ENCODE measurements at regions not wholly inside any gene's neighbourhood (a gene's known extent, or its start where the extent isn't known, plus 50 kb on each side); places are given as distances from the start of the nearest gene placed in this dataset.
"Not testable (repeated sequence)": the region's sequence is repeated elsewhere in the genome, so short reads cannot be mapped to it uniquely, and the experiment has no call there.

DNA sequence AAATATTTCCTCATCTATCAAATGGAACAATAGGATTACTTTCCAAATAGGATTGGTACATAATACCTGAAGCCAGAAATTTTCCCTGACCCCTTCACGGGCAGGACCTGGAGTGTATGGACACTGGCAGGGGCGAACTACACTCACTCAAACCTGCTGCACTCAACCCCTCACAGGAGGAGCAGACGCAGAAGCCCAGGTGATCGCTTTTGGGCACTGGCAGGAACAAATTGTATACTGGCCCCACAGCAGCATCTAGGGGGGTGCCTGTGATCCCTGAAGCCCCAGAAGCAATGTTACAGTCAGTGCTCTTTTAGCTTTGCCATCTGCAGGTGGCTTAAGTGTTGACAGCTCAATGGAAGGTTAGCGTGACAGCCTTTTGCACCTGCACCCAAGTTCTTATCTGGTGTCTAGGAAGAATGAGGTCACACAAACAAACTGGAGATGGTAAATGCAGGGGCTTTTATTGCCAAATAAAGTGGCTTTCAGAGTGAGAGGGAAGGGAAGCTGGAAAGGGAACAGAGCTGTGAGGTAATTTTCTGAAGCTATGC, 199.2 kb upstream of the NEGR1 start:
- no peak for DNase-seq

DNA sequence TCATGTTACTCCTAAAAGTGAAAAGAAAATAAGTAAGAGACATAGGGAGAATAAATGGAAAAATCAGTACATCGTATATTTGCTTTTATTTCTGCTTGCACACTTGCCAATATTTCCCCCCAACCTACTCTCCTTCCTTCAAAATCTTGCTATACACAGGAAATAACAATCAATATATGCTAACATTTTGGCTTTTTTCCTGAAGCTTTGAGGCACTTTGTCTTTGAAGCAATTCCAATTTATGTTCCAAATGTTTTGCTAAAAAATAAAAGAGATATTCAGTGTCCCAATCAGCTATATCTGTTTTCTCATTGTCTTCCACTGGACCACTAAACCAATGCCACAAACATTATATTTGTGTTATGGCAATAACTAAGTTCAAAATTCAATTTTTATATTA, 184.0 kb upstream of the NEGR1 start:
- DNase-seq: no peak

DNA sequence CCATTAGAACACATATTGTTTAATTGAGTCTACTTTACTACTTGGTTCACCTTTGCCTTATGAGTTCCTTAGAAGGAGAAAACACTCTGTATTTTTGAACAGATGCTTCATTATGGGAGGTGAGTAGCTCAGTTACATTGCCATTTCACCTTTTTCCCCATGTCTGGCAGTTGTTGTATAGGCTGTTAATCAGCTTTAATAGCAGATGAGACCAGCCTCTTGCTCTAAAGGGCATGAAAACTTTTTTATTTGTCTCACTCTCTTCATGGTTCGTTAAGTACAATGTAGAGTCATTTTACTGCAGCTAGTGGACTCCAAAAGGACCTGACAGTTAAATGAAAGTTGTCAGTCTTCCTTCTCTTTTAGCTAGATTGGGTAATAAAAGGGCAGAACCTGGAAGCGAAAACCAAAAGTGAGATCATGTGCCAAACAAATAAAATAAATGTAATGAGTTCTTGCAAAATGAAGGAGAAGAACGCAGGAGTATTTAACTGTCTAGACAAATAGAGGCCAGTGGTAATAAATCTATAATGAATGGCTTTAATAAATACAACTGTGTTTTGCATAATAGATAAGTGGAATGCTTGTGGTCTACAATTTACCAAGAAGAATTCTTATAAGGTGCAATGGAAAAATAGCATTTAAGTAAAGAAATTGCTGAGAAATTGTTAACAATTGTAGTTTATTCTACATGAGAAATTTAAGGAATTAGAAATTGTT, 180.0 kb upstream of the NEGR1 start:
- DNase-seq: no peak

DNA sequence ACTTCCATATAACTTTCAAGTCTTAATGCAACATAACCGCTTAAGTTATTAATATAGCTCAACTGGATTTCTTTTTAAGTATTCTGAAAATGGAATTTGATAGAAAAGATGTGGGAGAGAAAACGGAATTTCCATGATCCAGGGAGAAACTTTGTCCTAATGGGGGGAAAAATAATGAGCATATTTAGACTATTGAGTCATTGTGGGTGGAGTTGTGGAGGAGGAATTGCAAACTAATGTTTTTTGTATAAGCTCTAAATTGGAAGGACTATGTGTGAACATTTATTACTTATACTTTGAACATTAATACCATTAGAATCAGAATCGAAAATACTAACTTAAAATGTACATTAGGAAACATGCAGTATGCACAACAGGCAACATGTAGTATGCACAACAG, 159.9 kb upstream of the NEGR1 start:
- no peak for DNase-seq

DNA sequence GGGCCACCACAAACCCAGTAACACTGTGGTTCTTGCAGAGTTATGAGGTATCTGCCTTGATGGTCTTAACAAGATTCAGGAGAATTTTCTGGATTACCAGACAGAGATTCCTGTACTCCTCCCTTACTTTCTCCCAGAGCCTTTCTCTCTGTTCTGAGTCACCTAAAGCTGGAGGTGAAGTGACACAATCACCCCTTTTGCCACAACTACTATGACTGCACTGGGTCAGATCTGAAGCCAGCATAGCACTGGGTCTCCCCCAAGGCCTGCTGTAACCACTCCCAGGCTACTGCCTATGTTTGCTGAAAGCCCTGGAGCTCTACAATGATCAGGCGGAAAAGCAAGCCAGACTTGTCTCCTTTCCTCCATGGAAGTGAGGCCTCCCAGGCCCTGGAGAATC, 156.7 kb upstream of the NEGR1 start:
- DNase-seq: no peak

DNA sequence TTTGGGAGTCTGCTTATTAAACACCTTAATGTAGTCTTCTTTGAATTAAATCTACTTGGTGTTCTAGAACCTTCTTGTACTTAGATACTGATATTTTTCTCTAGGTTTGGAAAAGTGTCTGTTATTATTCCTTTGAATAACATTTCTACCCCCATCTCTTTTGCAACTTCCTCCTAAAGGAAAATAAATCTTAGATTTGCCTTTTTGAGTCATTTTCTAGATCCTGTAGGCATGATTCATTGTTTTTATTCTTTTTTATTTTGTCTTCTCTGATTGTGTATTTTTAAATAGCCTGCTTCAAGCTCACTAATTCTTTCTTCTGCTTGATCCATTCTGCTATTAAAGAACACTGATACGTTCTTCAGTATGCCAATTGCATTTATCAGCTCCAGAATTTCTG, 155.9 kb upstream of the NEGR1 start:
- no peak for DNase-seq

DNA sequence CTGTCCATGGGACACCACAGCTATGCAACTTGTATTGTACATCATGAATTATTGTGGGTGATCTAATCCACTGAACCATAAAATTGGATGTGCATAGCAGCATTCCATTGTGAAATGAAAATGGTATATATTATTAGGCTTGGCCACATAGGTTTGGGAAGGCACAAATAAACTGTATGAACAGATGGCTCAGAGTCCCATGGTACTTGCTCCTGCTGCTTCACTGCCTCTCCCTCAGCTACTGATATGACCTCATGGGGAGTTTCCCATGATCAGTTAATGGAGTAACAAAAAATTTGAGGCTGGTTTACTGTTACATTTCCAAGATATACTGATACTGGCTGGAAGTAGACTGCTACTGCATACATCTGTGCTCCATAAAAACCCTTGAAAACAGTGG, 152.7 kb upstream of the NEGR1 start:
- no peak for DNase-seq

DNA sequence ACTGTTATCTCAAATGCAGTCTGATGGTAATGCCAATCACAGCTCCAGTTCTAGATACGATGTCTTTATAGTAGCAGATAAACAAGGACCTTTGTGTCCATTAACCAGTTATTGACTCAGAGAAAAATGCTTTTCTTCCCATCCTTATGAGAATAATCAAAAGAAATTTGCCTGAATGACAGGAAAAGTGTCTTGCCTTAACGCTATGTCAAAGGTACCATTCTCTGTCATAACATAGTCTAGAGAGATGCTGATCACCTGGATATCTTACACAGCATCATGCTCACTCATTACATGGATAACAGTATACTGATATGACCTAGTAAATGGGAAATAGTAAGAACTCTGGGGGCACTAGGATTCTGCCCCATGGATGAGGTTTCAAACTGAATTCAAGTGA, 151.7 kb upstream of the NEGR1 start:
- DNase-seq: no peak

DNA sequence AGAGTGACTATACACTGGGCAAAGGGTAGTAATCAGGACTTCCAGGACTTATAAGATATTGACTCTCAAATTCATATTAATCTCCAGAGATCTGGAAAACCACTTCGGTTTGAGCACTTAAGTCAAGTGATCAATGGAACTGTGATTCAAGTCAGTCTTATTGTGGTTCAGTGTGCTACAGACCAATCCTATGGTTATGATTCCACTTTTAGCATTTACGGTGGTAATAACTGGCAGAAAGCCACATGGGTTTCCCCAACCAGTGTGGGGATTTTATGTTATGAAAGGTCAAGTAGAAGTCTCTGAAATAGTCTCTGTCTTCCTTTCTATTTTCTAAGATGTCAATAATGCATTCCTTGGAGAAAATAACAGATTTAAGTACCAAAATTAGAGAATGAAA, 151.3 kb upstream of the NEGR1 start:
- DNase-seq: no peak

DNA sequence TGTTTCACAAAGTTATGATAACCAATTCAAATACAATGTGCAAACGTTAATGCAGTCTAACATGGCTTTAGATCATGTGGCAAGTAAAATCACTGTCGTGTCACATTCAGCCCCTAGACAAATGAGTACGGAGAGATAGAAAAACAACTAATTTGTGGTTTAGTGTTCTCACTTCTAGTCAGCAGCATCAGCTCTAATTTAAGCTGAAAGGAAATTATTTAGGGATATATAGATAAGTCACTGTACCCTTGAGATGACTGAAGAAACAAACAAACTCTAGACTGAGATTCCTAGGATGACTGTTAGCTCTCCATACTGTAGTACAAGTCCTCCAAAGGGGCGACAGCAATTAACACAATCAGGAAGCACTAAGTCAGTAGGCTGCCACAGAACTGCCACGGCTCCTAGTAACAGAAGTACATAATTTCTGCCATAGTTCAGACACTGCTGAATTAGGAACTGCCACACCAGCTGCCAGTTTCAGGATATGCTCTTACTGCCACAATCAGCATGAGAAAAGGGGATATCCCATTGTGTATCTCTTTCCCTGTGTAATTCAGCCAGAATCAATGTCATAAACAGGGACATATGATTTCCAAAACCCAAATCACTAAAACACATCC, 150.4 kb upstream of the NEGR1 start:
- DNase-seq: no peak

DNA sequence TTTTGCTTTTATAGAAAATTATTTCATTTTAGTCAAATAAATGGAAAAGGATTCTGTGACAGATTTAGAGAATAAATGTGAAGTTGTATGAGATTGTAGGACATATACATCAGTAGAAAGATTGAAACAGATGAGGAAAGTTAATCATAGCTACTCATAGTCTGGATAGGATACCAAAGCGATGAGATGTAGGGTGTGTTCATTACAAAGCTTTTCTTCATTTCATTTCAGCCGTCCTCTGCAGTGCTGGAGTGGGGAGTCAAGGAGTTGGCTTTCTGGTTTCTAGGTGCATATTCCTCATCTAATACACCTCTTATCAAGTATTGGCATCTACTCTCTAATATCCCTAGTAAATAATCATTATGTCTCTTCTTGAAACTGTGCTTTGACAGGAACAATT, 149.5 kb upstream of the NEGR1 start:
- no peak for DNase-seq

DNA sequence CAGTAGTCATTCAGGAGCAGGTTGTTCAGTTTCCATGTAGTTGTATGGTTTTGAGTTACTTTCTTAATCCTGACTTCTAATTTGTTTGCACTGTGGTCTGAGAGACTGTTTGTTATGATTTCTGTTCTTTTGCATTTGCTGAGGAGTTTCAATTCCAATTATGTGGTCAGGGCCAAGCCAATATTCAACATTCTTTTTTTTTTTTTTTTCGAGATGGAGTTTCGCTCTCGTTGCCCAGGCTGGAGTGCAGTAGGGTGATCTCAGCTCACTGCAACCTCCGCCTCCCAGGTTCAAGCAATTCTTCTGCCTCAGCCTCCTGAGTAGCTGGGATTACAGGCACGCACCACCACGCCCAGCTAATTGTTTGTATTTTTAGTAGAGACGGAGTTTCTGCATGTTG, 145.9 kb upstream of the NEGR1 start:
- not testable (repeated sequence) for DNase-seq

DNA sequence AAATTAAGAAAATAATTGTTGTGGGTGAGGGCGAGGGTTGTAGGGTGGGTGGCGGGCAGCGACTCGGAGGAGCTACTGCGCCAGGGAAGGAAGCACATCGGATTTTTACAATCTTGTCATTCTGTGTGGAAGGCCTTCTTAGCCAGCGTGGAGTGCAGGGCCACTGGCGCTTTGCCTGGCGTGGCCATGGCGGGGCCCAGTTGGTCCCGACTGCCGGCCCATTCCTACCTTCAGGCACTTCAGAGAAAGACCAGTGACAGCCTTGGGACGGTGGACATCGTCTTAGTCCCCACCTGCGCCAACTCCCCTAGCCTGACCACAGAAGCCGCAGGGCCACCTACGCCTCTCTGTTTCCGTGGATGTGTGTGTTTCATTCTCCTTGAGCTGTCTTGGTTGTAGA, 136.9 kb upstream of the NEGR1 start:
- DNase-seq: no peak

DNA sequence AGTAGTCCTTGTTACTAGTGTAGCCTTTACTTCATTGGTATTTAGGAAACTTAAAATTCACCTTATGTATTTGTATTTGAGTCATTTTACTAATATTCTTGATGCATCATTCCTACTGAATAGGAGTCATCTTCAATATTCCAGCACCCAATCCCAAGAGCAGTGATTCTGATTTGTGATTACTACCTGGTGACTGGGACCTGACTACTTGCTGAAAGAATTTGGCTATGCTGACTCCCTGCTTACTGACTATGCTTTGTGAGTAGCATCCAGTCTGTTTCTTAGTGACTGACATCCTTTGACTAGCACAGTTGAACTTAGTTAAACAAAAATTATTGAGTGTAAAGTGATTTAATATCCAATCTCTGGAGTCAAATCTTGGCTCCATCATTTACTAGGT, 129.9 kb upstream of the NEGR1 start:
- DNase-seq: no peak

DNA sequence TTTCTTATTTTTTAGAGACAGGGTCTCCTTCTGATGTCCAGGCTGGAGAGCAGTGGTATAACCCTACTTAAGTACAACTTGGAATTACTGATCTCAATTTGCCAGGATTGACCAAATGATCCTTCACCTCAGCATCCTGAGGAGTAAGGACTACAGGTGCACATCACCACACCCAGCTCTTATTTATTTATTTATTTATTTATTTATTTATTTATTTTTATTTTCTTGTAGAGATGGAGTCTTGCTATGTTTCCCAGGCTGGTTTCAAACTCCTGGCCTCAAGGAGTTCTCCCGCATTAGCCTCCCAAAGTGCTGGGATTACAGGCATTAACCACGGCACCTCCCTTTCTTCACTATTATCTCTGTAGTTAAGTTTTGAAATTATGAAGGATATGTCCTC, 117.5 kb upstream of the NEGR1 start:
- no peak for DNase-seq

DNA sequence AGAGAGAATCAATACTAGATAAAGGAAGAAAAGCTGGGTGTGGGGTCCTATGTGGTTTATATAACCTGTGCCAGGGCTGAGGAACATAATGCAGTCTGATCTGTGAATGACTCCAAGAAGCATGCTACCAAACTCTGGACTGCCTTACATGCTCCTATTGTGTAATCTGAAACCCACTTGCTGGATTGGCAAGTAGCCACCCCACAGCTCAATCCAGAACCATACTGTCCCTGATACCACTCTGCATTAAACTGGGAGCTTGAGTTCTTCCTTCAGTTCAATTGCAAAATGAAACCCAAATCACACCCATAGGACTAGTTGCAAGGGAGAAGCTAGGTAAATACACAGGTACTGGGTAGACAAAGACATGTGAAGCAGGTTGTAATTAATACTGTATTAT, 115.4 kb upstream of the NEGR1 start:
- DNase-seq: no peak

DNA sequence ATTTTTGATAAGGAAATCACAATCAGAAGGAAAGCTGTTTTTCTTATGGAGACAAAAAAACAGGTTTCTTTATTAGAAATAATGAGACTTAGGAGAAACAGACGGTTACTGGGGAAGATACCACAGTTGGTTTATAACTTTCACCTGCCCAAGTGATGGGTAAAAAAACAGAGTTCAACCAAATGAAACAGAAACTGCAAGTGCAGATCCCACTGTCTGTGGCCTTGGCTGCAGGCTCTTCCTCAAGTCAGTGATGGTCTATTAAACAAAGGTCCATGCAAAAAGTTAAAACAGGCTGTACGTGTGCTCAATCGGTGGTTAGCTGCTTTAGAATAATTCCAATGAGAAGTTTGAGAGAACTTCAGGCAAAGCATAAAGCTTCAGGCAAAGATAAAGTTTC, 112.1 kb upstream of the NEGR1 start:
- DNase-seq: no peak

DNA sequence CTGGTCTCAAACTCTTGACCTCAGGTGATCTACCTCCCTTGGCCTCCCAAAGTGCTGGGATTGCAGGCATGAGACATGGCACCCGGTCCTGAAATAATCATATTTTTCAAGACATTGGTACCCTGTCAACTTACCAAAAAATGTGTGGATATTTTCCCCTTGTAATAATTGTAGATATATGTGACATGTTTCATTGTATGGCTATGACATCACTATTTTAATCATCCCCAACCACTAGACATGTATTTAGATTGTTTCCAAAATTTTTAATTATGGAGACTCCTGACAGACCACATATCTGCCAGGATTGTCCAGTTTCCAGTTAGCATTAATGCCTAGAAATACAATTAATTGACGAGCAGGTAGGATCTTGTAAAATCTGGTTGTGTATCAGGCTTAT, 96.7 kb upstream of the NEGR1 start:
- DNase-seq: no peak

DNA sequence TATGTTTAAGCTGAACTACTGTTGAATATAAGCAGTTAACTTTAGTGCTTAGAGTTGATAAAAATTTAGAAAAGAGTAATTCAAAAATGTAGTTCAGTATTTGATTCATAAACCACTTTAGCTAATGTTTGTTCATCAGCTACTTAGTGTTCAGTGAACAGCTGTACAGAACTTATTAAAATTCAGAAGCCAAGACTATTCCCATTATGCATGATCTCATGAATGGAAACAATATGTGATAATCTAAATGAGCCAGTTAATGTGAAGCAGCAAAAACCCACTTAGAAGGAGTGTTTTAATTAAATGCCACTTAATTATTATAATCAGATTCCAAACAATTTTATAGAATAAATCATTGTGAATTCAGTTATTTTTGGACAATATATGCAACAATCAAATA, 92.9 kb upstream of the NEGR1 start:
- no peak for DNase-seq

DNA sequence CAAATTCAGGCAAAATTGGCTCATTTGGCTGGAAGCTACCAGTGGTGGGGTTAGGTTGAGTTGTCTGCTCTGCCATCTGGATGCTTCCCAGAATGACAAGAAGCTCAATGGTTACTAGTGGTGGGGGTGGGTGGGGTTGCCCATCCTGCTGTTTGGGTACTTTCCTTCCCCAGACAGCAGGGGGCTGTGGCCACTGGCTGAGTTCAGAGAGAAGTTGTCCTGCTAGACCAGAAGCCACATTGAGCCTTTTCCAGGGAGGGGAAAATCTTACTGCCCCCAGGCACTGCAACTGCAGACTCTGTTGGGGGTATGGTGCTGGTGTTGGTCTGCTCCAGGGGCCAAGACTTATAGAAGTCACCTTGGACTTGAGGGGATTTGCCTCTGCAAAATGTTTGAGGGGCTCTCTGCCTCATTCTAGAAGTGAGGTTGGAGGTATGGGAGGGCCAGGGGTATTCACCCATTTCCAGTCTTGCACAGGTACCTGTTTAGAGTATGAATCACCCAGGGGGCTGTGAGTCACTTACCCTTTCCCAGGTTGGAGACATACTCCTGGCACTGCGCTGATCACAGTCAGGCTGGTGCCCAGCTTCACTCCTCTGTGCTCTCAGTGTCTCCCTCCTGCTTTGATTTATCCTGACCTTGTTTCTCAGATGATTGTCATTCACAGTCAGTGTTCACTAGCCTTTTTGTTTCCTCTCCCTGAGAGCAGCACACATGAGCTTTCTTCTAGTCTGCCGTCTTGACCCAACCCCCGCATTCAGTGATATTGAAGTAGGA, 89.1 kb upstream of the NEGR1 start:
- DNase-seq: no peak

DNA sequence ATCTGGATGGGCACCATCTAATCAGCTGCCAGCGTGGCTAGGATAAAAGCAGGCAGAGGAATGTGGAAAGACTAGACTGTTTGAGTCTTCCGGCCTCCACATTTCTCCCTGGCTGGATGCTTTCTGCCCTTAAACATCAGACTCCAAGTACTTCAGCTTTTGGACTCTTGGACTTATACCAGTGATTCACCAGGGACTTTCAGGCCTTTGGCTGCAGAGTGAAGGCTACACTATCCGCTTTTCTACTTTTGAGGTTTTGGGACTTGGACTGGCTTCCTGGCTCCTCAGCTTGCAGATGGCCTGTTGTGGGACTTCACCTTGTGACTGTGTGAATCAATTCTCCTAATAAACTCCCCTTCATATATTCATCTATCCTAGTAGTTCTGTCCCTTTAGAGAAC, 88.5 kb upstream of the NEGR1 start:
- DNase-seq: not testable (repeated sequence)

DNA sequence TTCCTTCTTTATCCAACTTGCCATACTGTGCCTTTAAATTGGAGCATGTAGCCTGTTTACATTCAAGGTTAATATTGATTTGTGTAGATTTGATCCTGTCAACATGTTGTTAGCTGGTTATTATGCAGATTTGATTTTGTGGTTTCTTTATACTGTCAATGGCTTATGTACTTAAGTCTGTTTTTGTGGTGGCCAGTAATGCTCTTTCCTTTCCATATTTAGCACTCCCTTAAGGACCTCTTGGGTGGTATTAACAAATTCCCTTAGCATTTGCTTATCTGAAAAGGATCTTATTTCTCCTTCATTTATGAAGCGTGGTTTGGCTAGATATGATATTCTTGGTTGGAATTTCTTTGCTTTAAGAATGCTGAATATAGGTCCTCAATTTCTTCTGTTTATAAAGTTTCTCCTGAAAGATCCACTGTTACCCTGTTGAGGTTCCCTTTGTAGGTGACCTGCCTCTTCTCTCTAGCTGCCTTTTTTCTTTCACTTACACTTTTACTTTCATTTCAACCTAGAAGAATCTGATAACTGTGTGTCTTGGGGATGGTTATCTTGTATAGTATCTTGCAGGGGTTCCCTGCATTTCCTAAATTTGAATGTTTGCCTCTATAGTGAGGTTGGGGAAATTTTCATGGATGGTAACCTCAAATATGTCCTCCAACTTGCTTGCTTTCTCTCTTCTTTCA, 86.9 kb upstream of the NEGR1 start:
- no peak for DNase-seq

DNA sequence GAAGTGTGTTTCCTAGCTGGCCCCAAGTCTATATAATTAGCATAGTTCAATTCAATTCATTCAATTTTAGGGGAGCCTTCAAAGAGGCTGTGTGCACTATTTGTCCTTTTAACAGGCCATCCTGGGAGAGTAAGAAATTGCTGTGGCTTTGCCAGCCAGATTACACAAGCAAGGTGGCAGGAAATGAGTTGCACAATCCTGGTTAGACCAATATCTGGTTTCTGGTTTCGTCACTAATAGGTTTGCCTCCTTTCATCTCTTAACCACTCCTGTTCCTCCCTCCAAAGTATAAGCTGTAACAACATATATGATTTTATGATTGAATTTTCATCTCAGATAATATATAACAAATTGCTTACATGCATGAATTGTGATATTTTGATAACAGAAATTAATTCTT, 84.1 kb upstream of the NEGR1 start:
- DNase-seq: peak; percentile 42

DNA sequence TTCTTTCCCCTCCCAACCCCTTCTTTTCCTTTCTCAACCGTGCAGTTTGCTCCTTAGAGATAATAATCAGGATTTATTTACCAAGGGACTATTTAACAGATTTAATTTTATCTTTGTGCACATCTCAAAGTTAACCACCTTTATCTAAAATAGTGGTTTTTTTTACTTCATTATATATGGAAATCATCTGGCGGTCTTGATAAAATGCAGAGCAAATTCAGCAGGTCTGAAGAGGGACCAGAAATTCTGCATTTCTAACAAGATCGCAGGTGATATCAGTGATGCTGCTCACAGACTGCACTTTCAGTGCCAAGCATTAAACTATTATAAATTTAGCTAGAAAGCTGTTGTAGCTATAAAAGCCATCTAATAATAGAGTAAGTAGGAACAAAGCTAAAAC, 83.4 kb upstream of the NEGR1 start:
- DNase-seq: no peak

Measured in SIG-M5 (cell line).